Stomach (tissue), 8 donors: ENCODE measurements at regions not wholly inside any gene's neighbourhood (a gene's known extent, or its start where the extent isn't known, plus 50 kb on each side); places are given as distances from the start of the nearest gene placed in this dataset.

Experiments
- DNase-seq, 2 donors: peaks; one replicate each; pipeline versions ENCODE4 v3.0.0 to v3.0.0-alpha.2; 2013 to 2019
- H3K27ac ChIP-seq, 5 donors: fragments of 200-600 bp in 4 of 5; sonication (generic) in 4 of 5; one replicate each; pipeline ENCODE4 v1.5.1; 2013 to 2019; ENCODE audit warnings: mild to moderate bottlenecking in 1 of 5, moderate library complexity in 1 of 5
- H3K27me3 ChIP-seq, 3 donors: fragments of 200-600 bp; sonication (generic); one replicate each; pipeline ENCODE4 v1.5.1; 2017 to 2019; ENCODE audit warnings: mixed run types in 1 of 3
- H3K36me3 ChIP-seq, 4 donors: fragments of 200-600 bp; sonication (generic); 1 replicate in 3 of 4; 2 replicates in 1 of 4; pipeline ENCODE4 v1.5.1; 2016 to 2019
- H3K4me1 ChIP-seq, 4 donors: fragments of 200-600 bp; sonication (generic); one replicate each; pipeline ENCODE4 v1.5.1; 2016 to 2019
- H3K4me3 ChIP-seq, 4 donors: fragments of 200-600 bp; sonication (generic) in 3 of 4; one replicate each; pipeline ENCODE4 v1.5.1; 2016 to 2019; ENCODE audit warnings: mild to moderate bottlenecking in 1 of 4
- H3K9me3 ChIP-seq, 4 donors: fragments of 200-600 bp; sonication (generic); one replicate each; pipeline ENCODE4 v1.5.1; 2016 to 2019
- EP300 ChIP-seq: sonication (generic); formaldehyde crosslinking; IDR thresholded peaks from one replicate; pipeline ENCODE4 v1.6.1; 2017; ENCODE audit warnings: antibody characterized with exemption
- POLR2A ChIP-seq, 4 donors: fragments of 450-650 bp; IDR thresholded peaks; one replicate each; pipeline ENCODE4 v1.6.1; 2016; ENCODE audit warnings: antibody characterized with exemption in 4 of 4, control low read depth in 2 of 4, mild to moderate bottlenecking in 1 of 4, moderate library complexity in 1 of 4
- POLR2AphosphoS5 ChIP-seq, 3 donors: sonication (generic); formaldehyde crosslinking; IDR thresholded peaks; one replicate each; pipeline ENCODE4 v1.6.1; 2016; ENCODE audit warnings: antibody characterized with exemption in 3 of 3
- WGBS, 5 donors: extraction: QIAGEN DNeasy Blood & Tissue Kit in 3 of 5; methylation state at CpG; one replicate each; pipeline versions ENCODE4 v1.1.5 to v1.1.7; 2013 to 2018; 5-methylcytosine and 5-hydroxymethylcytosine counted together
- intact Hi-C: fragments of 100-400 bp; cut with DNase I; formaldehyde crosslinking; loops from one replicate; pipeline ENCODE4 v1.15.1; 2023; ENCODE audit warnings: low total_unique reads
- TF ChIP-seq, protein P1 (sequence below), 7 experiments: fragments of 450-650 bp in 4 of 7; fragments of 200-600 bp in 3 of 7; sonication (generic) in 3 of 7; IDR thresholded peaks; one replicate each; pipeline ENCODE4 v1.5.1; 2016 to 2019; ENCODE audit warnings: antibody characterized with exemption in 7 of 7, control low read depth in 2 of 7, mild to moderate bottlenecking in 1 of 7
- donor health status: healthy with polysubstance abuse.
- donor health status: Bipolar disorder and iron deficiency.
- donor health status: healthy.

DNA sequence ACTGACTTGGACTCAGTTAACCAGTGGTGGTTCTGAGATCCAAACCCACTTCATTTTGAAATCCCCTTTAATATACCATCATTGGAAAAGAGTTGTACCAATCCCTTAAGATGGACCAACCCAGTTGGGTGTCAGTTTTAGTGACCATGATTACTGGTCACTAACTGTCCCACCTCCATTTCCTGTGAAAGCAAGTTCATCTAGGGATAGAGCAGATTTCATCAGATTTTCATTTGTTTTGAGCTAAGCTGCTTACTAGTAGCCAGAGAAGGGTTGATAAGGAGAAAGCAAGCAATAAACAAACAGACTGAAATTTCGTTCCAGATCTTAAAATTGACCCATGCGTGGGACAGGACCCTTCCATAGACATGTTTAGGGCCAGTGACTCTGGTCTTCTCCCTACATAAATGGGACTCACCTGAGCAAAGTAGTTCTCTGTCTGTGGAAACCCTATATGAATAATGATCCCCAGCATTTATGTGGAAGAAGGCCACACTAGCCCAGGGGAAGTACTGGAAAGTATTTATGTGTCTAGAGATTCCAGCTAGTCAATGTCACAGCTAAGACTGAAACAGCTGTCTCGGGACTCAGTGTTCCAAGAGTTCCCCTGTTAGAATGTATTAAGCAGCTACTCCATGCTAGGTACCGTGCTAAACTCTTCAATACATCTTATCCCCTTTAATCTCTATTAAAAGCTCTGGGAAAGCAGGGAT, 196.0 kb upstream of the BCL6 start:
- Histone ChIP-seq H3K4me1 (peaks cover 0 to under 1% (median 0%) of the 10 kb centered on the region in 4 donors), H3K27ac (no peak overlapping the region), H3K27me3 (no peaks in the 10 kb centered on the region), H3K36me3 (no peaks in the 10 kb centered on the region), H3K9me3 (no peaks in the 10 kb centered on the region), H3K4me3 (no peak overlapping the region)
- TF ChIP-seq POLR2AphosphoS5 (IDR thresholded peaks at IDR 0.05) = no peak
- no peak for TF ChIP-seq POLR2A (IDR thresholded peaks at IDR 0.05)
- TF ChIP-seq, protein P1, sequence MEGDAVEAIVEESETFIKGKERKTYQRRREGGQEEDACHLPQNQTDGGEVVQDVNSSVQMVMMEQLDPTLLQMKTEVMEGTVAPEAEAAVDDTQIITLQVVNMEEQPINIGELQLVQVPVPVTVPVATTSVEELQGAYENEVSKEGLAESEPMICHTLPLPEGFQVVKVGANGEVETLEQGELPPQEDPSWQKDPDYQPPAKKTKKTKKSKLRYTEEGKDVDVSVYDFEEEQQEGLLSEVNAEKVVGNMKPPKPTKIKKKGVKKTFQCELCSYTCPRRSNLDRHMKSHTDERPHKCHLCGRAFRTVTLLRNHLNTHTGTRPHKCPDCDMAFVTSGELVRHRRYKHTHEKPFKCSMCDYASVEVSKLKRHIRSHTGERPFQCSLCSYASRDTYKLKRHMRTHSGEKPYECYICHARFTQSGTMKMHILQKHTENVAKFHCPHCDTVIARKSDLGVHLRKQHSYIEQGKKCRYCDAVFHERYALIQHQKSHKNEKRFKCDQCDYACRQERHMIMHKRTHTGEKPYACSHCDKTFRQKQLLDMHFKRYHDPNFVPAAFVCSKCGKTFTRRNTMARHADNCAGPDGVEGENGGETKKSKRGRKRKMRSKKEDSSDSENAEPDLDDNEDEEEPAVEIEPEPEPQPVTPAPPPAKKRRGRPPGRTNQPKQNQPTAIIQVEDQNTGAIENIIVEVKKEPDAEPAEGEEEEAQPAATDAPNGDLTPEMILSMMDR (IDR thresholded peaks at IDR 0.05) = no peak
- intact Hi-C loops = no loop called here
- no peak for DNase-seq
- 66 to 81% (median 79%) methylated on average over 4 of the region's 4 CpGs for WGBS, 5 donors

- Histone ChIP-seq H3K27ac (no peak overlapping the region), H3K4me1 (peaks cover 0 to 4% (median 0%) of the 10 kb centered on the region in 4 donors), H3K36me3 (no peaks in the 10 kb centered on the region), H3K4me3 (no peak overlapping the region), H3K9me3 (no peaks in the 10 kb centered on the region), H3K27me3 (no peaks in the 10 kb centered on the region)
- intact Hi-C loops = no loop called here
- TF ChIP-seq EP300 (no peak), POLR2A (IDR thresholded peaks at IDR 0.05) (no peak), POLR2AphosphoS5 (IDR thresholded peaks at IDR 0.05) (no peak)
- TF ChIP-seq, protein P1 (IDR thresholded peaks at IDR 0.05) = no peak
- 74 to 88% (median 79%) methylated on average over 2 of the region's 2 CpGs for WGBS, 5 donors
- DNase-seq = no peak
These were observed 196.6 kb upstream of the BCL6 start for GRCh38 chr3:187941848-187942194.

DNA sequence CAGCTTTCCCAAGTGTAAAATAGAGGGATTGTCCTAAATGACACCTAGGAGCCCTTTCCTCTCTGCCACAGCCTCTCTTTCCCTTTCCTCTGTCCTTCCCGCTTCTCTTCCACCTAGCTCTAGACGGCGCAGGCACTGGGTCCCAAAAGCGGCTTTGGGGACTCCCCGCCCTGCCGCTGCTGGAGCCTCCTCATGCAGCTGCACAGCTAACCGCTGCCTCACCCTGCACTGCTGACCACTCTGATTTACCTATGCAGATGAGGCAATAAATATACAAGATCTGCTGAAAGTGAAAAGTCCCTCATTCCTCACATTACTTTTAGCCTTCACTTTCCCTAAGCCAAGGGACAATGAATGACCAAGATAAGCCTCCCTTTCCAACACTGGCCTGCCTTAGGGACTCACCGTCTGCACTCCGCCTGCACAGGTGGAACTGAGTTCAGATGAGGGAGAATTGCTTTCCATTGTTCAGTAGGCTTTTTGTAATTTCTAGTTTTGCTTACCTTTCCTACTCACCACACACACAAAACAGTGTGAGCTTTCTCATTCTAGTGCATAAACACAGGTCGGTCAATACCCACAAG, 197.5 kb upstream of the BCL6 start:
- Histone ChIP-seq H3K4me1 (peaks cover 0 to 4% (median 0%) of the 10 kb centered on the region in 4 donors), H3K27ac (no peak overlapping the region), H3K27me3 (no peaks in the 10 kb centered on the region), H3K36me3 (no peaks in the 10 kb centered on the region), H3K4me3 (no peak overlapping the region), H3K9me3 (no peaks in the 10 kb centered on the region)
- intact Hi-C loops = no loop called here
- WGBS, 5 donors = 91 to 98% (median 95%) methylated on average over 10 of the region's 10 CpGs
- DNase-seq = no peak
- TF ChIP-seq EP300 (no peak), POLR2AphosphoS5 (IDR thresholded peaks at IDR 0.05) (no peak)

- Histone ChIP-seq H3K9me3 (no peaks in the 10 kb centered on the region), H3K36me3 (no peaks in the 10 kb centered on the region), H3K27me3 (no peaks in the 10 kb centered on the region), H3K27ac (no peak overlapping the region), H3K4me1 (peaks cover 0 to 4% (median 0%) of the 10 kb centered on the region in 4 donors), H3K4me3 (no peak overlapping the region)
- TF ChIP-seq, protein P1 (IDR thresholded peaks at IDR 0.05) = no peak
- TF ChIP-seq EP300 (no peak), POLR2A (IDR thresholded peaks at IDR 0.05) (no peak), POLR2AphosphoS5 (IDR thresholded peaks at IDR 0.05) (no peak)
- intact Hi-C loops = no loop called here
- DNase-seq = no peak
- WGBS, 5 donors = 41 to 65% (median 54%) methylated on average over 7 of the region's 7 CpGs
These were observed 198.6 kb upstream of the BCL6 start for GRCh38 chr3:187943677-187944389.
